Memory B cell (primary cell): ENCODE measurements at regions not wholly inside any gene's neighbourhood (a gene's known extent, or its start where the extent isn't known, plus 50 kb on each side); places are given as distances from the start of the nearest gene placed in this dataset.

ENCODE experiments used
- ATAC-seq: fragments of 150-1000 bp; cut with Tn5 transposase; 2 replicates; pipeline ENCODE4 v1.10.0; 2021; ENCODE audit warnings: low read depth, mild to moderate bottlenecking, moderate library complexity
- DNase-seq, 2 donors: peaks; one replicate each; pipeline ENCODE4 v3.0.0; 2022; ENCODE audit warnings: low spot score in 2 of 2
- H3K27ac Mint-ChIP-seq: one replicate; pipeline ENCODE4 v1.8.0; 2022; ENCODE audit warnings: mild to moderate bottlenecking, moderate library complexity, mixed read lengths
- H3K27me3 Mint-ChIP-seq: one replicate; pipeline ENCODE4 v1.8.0; 2022; ENCODE audit warnings: mixed read lengths
- H3K36me3 Mint-ChIP-seq: one replicate; pipeline ENCODE4 v1.8.0; 2022; ENCODE audit warnings: mild to moderate bottlenecking, mixed read lengths
- H3K4me1 Mint-ChIP-seq: one replicate; pipeline ENCODE4 v1.8.0; 2022; ENCODE audit warnings: mixed read lengths
- H3K4me3 Mint-ChIP-seq: one replicate; pipeline ENCODE4 v1.8.0; 2022; ENCODE audit warnings: mild to moderate bottlenecking, moderate library complexity, mixed read lengths
- H3K9me3 Mint-ChIP-seq: one replicate; pipeline ENCODE4 v1.8.0; 2022; ENCODE audit warnings: mixed read lengths

DNA sequence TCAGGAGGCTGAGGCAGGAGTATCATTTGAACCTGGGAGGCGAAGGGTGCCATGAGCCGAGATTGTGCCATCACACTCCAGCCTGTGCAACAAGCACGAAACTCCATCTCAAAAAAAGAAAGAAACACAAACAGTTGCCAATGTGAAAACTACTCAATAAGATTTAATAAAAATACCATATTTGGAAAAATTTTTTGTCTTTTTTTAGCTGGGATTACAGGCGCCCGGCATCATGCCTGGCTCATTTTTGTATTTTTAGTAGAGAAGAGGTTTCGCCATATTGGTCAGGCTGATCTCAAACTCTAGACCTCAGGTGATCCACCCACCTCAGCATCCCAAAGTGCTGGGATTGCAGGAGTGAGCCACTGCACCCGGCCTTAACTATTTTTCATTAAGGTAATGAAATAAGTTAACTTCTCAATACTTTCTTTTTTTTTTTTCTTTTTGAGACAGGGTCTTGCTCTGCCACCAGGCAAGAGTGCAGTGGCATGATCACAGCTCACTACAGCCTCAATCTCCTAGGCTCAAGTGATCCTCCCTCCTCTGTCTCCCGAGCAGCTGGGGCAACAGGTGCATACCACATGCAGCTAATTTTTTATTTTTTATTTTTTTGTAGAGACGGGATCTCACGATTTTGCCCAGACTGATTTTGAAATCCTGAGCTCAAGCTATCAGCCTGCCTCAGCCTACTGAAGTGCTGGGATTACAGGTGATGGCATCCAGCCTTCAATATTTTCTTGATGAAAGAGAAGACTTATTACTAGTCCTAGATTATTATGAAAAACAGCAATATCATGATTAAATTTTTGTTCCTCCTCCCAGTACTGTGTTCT, 4746.2 kb upstream of the OR11H1 start:
- ATAC-seq, result no peak
- no peak overlapping the region for H3K4me3 Mint-ChIP-seq
- no peak overlapping the region for H3K27ac Mint-ChIP-seq
- H3K4me1 Mint-ChIP-seq, result no peaks in the 10 kb centered on the region
- no peak for DNase-seq
- no peaks in the 10 kb centered on the region for H3K36me3 Mint-ChIP-seq
- peaks cover 11% of the 10 kb centered on the region for H3K9me3 Mint-ChIP-seq
- no peaks in the 10 kb centered on the region for H3K27me3 Mint-ChIP-seq
